ENCODE measurements at regions not wholly inside any gene's neighbourhood (a gene's known extent, or its start where the extent isn't known, plus 50 kb on each side); places are given as distances from the start of the nearest gene placed in this dataset.

GRCh38 chr5:66538531-66538930 is 57.7 kb upstream of the MAST4 start:
- TF ChIP-seq EZH2 (IDR thresholded peaks at IDR 0.05; ENCODE audit: borderline replicate concordance, low read length): no peak
- TF ChIP-seq CTCF (IDR thresholded peaks at IDR 0.05; ENCODE audit: low read length): no peak
